ENCODE measurements at regions not wholly inside any gene's neighbourhood (a gene's known extent, or its start where the extent isn't known, plus 50 kb on each side); places are given as distances from the start of the nearest gene placed in this dataset.

- no peak for TF ChIP-seq CTCF (IDR thresholded peaks at IDR 0.05)
- no peak for TF ChIP-seq POLR2A (IDR thresholded peaks at IDR 0.05)
Observed at GRCh38 chr20:57090590-57091560, 175.6 kb downstream of the BMP7 start.
